ENCODE measurements at regions not wholly inside any gene's neighbourhood (a gene's known extent, or its start where the extent isn't known, plus 50 kb on each side); places are given as distances from the start of the nearest gene placed in this dataset.

DNA sequence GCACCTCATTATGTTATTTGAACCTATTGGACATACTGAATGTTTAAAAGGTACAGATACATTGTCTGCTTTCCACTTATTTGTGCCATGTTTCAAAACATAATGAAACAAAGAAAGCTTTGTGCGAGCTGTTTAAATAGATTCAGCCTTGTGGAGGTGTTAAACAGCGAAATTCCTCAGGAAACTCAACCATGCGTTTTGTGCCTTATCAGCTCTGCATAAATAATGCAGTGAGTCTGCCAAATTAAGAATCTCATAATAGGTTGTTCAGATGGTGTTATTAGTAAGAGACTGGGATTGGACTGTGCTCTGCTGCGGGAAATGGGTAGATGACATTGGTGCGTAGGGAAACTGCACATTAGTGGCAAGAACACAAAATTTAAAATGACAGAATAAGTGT lies 163.7 kb upstream of the CLEC14A start:
- Histone ChIP-seq H3K27me3 (no peaks in the 10 kb centered on the region), H3K27ac (no peak overlapping the region), H3K4me1 (no peaks in the 10 kb centered on the region), H3K9ac (ENCODE audit: low read depth in 2 of 2, low read length in 2 of 2) (no peak overlapping the region), H3K36me3 (no peaks in the 10 kb centered on the region), H3K4me3 (no peak overlapping the region), H3K9me3 (no peaks in the 10 kb centered on the region)
- intact Hi-C loops (cut with DNase I): no loop called here
- TF ChIP-seq, protein P1, sequence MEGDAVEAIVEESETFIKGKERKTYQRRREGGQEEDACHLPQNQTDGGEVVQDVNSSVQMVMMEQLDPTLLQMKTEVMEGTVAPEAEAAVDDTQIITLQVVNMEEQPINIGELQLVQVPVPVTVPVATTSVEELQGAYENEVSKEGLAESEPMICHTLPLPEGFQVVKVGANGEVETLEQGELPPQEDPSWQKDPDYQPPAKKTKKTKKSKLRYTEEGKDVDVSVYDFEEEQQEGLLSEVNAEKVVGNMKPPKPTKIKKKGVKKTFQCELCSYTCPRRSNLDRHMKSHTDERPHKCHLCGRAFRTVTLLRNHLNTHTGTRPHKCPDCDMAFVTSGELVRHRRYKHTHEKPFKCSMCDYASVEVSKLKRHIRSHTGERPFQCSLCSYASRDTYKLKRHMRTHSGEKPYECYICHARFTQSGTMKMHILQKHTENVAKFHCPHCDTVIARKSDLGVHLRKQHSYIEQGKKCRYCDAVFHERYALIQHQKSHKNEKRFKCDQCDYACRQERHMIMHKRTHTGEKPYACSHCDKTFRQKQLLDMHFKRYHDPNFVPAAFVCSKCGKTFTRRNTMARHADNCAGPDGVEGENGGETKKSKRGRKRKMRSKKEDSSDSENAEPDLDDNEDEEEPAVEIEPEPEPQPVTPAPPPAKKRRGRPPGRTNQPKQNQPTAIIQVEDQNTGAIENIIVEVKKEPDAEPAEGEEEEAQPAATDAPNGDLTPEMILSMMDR (IDR thresholded peaks at IDR 0.05): no peak
- DNase-seq: no peak

GRCh38 chr14:38412654-38413053 lies 156.8 kb upstream of the CLEC14A start:
- no peak for DNase-seq

DNA sequence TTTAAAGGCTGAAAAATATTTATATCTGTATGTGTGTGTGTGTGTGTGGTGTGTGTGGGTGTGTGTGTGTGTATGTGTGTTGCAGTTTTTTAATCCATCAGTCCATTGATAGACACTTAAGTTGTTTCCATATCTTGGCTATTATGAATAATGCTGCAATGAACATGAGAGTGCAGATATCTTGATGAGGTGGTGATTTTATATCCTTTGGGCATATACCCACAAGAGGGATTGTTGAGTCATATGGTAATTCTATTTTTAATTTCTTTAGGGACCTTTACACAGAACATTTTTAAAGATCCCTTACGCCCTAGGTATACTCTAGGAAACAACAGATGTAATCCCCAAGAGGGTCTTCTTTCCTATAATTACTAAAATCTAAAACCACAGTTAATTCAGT lies 154.5 kb upstream of the CLEC14A start:
- Histone ChIP-seq H3K27ac (no peak overlapping the region), H3K27me3 (no peaks in the 10 kb centered on the region), H3K4me3 (no peak overlapping the region), H3K36me3 (no peaks in the 10 kb centered on the region), H3K9ac (ENCODE audit: low read depth in 2 of 2, low read length in 2 of 2) (no peak overlapping the region), H3K9me3 (no peaks in the 10 kb centered on the region), H3K4me1 (no peaks in the 10 kb centered on the region)
- DNase-seq: no peak
- TF ChIP-seq, protein P1 (IDR thresholded peaks at IDR 0.05): no peak
- intact Hi-C loops (cut with DNase I): no loop called here

More at GRCh38 chr14:38412654-38413053, 156.8 kb upstream of the CLEC14A start:
- H3K9me3 ChIP-seq: no peaks in the 10 kb centered on the region
- intact Hi-C loops (cut with DNase I): no loop called here
- no peaks in the 10 kb centered on the region for H3K4me1 ChIP-seq
- TF ChIP-seq, protein P1 (IDR thresholded peaks at IDR 0.05): no peak
- H3K9ac ChIP-seq (ENCODE audit: low read depth in 2 of 2, low read length in 2 of 2): no peak overlapping the region
- H3K36me3 ChIP-seq: no peaks in the 10 kb centered on the region
- H3K27ac ChIP-seq: no peak overlapping the region
- H3K4me3 ChIP-seq: no peak overlapping the region
- H3K27me3 ChIP-seq: no peaks in the 10 kb centered on the region

DNA sequence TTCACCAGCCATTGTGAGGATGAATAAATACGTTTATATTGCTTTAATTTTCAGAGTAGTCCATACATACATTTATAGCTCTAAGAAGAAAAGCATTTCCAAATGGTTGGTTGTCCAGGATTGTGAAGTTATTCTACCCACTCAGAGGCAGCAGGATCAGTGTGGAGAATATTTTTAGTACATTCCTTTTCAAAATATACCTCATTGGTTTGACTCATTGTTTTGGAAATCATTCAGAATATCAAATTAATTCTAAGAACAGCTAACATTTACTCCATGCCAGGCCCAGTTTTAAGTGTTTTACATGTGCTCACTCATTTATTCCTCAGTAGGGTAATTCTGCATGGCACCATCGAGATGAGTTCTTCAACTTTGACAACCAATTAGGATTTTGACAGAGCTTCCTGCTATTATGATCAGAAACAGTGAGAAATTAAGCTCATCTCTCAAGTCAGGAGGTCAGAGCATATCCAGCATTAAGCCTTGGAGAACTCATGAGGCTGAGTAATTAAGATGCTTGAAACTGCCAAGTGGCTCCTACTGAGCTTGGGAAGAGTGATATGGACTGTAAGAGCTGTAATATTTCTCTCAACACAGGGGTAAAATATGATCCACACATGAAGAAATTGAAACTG lies 153.3 kb upstream of the CLEC14A start:
- DNase-seq: no peak
- Histone ChIP-seq H3K9me3 (no peaks in the 10 kb centered on the region), H3K4me3 (no peak overlapping the region), H3K9ac (ENCODE audit: low read depth in 2 of 2, low read length in 2 of 2) (no peak overlapping the region), H3K4me1 (no peaks in the 10 kb centered on the region), H3K27ac (no peak overlapping the region), H3K36me3 (no peaks in the 10 kb centered on the region), H3K27me3 (no peaks in the 10 kb centered on the region)
- intact Hi-C loops (cut with DNase I): no loop called here
- TF ChIP-seq, protein P1 (IDR thresholded peaks at IDR 0.05): no peak

GRCh38 chr14:38405851-38406635 lies 150.2 kb upstream of the CLEC14A start:
- Histone ChIP-seq H3K27me3 (no peaks in the 10 kb centered on the region), H3K4me3 (no peak overlapping the region), H3K9ac (ENCODE audit: low read depth in 2 of 2, low read length in 2 of 2) (no peak overlapping the region), H3K27ac (no peak overlapping the region), H3K36me3 (no peaks in the 10 kb centered on the region), H3K9me3 (no peaks in the 10 kb centered on the region), H3K4me1 (no peaks in the 10 kb centered on the region)
- intact Hi-C loops (cut with DNase I): no loop called here
- no peak for DNase-seq
- TF ChIP-seq, protein P1 (IDR thresholded peaks at IDR 0.05): no peak
